HG02642 (cell line): ENCODE measurements at regions not wholly inside any gene's neighbourhood (a gene's known extent, or its start where the extent isn't known, plus 50 kb on each side); places are given as distances from the start of the nearest gene placed in this dataset.
"Not testable (repeated sequence)": the region's sequence is repeated elsewhere in the genome, so short reads cannot be mapped to it uniquely, and the experiment has no call there.

ENCODE experiments used
- ATAC-seq: cut with Tn5 transposase; IDR thresholded peaks from one replicate; pipeline ENCODE4 v1.9.1; 2021; ENCODE audit warnings: mild to moderate bottlenecking; ENCODE audit not compliant: unreplicated experiment, poor library complexity

DNA sequence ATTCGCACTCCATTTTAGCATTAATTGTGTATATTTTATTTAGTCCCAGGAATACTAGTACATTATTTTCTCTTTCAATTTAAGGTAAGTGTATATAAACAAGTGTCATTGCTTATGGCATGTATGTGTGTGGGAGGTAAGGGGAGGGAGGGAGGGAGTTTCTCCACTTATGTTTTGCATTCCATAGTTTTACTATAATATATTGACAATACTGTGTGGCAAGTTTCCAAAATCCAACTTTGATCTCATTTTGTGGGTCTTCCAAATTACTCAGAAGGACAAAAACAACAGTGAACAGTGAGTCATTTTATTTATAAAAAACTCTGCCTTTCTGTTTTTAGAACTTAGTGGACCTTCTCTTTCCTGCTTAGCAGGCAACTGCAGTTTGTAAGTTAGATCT is 102.3 kb upstream of the SEMA3E start:
- no peak for ATAC-seq

DNA sequence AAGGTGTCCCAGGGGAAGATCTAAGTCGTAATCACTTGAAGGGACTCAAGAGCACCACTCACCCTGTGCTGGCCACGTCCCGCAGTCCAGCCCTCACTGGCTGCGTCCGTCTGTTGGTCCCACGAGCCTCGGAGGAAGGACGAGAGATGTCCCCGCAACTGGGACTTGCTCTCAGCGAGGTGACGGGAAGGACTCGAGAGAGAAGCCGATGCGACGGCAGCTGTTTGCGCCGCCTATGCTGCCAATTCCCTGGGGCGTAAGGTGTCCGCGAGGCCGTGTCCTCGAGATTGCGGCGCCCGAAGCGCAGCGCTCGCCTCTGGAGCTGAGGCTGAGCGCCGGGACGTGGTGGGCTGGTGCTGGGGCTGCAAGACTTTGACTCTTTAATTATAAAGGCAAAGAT is 100.6 kb upstream of the SEMA3E start:
- no peak for ATAC-seq

DNA sequence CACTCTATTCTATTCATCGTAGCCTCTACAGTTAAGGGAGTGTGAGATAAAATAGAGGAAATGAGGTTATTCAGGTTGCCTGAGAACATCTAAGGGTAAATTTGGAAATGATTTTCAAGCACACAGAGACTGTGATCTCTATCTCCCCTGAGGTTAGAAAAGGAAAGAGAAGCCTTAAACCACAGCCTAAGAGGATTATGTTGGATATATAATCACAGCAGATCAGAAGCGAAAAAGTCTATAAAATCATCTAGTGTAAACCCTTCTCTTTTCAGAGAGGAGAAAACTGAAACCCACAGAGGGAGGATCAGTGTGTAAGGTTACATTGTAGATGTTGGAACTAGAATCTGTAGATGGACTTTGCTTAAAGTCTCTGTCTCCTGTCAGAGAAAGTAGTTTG is 90.6 kb upstream of the SEMA3E start:
- no peak for ATAC-seq

DNA sequence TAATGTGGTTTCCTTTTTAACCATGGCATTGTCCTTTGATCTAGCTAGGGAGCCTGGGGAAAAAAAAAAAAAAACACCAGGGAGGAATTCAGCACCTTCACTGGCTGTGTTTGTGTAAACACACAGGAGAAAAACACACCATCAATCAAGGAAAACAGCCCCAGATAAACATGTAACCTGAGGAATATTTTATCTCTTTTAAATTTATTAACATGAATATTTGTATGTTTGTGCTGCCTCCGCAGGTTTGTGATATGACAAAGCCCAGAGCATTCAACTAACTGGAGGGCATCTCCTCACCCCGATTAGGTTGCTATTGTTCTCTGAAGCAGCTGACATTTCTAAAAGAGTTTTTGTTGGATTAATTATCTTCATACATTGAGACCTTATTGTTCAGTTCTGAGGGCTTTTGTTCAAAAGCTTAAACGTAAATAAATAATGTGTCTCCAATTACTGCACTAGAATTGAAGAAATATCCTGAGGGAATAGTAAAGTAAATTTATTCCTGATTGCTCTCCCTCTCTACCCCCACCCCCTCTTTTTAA is 89.4 kb upstream of the SEMA3E start:
- ATAC-seq = no peak

DNA sequence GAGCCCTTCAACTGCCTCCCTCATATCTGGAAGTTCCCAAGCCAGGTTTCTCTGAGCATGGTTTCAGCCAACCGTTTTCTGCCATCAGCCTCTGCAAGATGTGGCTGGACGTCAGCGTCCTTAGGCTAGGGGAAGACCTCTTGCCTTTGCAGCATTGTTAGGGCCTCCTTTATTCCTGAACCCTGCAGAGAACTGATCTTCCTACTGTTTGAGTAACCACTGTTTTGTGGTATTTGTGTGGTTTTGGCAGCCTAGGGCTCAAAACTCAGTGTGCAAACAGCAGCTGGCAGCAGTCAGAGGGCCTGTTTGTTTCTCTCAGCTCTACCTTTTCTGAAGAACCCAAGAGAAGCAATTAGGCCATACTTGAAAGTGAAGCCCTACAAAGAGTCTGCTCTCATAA is 83.4 kb upstream of the SEMA3E start:
- no peak for ATAC-seq

DNA sequence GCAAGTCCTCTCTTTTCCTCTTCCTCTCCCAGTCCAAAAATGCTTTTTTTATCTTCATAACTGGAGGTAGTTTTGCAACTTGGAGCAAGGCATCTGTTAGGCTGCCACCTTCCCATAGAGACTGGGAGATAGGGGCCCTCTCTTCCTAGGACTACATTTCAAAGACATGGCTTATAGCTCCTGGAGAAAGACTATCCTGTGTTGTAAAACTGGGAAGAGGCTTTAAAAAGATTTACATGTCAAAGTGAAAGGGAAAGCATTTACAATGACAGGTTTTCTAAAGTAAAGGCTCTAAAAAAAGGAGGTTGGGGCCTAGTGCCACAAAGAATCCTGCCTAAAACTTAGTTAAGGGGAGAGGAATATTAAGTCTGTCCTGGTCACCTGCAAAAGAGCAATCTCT is 82.2 kb upstream of the SEMA3E start:
- ATAC-seq = no peak

DNA sequence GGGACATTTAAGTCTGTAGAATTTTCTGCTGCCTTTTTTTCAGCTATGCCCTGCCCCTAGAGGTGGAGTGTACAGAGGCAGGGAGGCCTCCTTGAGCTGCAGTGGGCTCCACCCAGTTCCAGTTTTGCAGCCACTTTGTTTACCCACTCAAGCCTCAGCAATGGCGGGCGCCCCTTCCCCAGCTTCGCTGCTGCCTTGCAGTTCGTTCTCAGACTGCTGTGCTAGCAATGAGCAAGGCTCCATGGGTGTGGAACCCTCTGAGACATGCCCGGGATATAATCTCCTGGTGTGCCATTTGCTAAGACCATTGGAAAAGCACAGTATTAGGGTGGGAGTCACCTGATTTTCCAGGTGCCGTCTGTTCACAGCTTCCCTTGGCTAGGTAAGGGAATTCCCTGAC is 68.0 kb upstream of the SEMA3E start:
- not testable (repeated sequence) for ATAC-seq

DNA sequence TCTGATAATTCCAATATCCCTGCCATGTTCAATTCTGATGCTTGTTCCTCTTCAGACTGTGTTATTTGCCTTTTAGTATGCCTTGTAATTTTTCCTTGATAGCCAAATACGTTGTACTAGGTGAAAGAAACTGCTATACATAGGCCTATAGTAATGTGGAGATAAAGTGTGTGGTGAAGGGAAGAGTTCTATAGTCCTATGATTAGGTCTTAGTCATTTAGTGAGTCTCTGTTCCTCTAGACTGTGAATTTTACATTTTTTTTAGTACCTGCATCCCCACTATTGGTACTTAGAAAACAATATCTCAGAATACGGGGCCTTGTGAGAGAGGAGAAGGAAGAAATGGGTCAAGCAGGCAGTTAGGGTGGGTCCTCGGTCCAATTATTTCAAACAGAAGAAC is 59.6 kb upstream of the SEMA3E start:
- ATAC-seq = no peak

DNA sequence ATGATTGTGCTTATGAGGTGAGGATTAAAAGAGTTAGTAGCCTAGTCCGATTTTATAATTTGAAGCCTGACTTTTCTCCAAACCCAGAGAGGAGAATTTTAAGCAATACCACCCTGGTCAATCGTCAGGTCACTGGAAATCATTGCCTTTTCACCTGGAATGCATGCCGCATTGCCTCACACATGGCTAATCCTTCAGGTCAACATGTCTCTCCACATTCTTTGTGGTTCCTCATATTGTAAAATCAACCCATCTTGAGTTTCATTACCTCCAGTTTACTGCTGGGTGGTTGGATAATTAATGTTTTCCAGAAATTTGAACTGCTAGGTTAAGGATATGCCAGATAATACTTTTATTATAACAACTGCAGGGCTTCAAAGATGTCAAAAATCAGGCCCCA is 55.6 kb upstream of the SEMA3E start:
- ATAC-seq = no peak

DNA sequence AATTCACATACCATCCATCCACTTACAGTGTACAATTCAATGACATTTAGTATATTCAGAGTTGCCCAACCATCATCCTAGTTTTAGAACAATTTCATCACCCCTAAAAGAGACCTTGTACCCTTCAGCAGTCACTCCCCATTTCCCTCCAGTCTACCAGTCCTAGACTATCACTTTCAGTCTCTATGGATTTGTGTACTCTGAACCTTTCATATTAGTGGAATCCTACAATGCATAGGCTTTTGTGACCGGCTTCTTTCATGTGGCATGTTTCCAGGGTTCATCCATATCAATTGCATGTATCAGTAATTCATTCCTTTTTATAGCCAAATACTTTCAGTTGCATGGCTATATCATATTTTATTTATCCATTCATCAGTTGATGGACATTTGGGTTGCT is 53.5 kb upstream of the SEMA3E start:
- ATAC-seq = no peak

DNA sequence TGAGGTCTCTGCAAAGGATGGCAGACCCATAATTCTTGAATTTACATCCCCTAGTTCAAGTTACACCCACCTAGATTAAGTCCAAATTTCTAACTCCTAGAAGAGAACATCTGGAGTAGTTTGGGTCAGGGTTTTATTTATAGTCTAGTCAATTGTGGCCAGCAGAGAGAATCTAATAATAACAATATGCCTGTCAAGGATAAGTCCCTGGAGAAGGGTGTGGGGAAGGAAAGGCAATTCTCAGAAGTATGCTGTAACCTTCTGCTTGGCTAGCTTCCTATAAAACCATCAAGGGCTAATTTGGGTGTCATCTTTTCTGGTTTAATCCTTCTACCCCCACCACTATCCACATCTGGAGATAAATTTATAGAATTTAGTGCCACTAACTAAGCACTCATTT is 52.8 kb upstream of the SEMA3E start:
- no peak for ATAC-seq
